GM21576 (cell line): ENCODE measurements at regions not wholly inside any gene's neighbourhood (a gene's known extent, or its start where the extent isn't known, plus 50 kb on each side); places are given as distances from the start of the nearest gene placed in this dataset.

Experiments
- ATAC-seq: cut with Tn5 transposase; IDR thresholded peaks from one replicate; pipeline ENCODE4 v1.9.1; 2021; ENCODE audit warnings: mild to moderate bottlenecking, moderate library complexity; ENCODE audit not compliant: unreplicated experiment

DNA sequence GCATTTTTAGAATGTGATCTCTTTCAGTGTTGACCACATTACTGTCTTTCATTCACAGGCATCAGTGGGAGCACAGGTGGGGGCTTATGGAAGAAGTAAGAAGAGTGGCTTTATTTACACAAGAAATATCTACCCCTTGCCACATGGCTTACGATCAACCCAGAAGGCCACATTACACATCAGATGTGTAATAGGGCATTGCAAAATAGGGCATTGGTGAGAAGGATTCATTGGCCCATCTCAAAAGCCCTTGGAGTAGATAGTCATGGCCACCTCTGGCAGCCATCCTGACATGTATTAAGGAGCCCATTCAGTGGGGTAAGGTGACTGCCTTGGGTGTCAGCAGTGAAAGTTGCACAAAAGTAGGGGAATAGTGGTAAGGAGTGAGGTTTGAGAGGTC, 97.5 kb downstream of the MAFB start:
- ATAC-seq: no peak

DNA sequence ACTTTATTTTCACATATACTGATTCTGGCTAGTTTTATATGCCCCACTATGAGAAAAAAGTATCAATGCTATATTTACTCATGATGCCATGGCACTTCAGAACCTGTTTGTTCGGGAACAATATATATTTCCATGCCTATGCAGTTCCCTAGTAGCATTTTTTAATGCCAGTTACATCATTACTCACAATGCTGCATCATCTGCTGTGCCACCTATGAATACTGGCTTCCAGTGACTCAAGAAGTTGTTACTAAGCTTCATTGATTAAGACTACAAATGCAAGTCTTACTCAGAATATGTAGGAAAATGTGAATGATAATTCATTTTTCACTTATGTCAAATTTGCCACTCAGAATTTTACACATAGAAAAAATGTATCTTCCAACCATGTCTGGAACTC, 97.9 kb downstream of the MAFB start:
- no peak for ATAC-seq

DNA sequence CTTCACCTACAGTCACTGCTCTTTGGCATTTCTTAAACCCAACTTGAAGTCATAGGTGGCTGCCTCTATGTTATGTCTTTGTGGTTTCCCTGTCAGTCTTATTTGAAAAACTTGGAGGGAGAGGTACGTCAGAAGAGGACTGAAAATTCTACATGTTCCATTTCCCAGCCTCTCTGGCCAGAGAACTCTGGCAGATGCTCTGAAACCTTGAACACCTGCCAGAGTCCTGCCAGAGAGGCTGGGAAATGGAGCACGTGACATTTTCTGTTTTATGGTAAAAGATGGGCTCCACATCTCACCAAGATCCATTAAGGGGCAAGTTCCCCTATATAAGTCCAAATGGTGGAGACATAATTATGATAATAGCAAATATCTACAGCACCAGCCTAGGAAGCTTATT, 99.5 kb downstream of the MAFB start:
- ATAC-seq: no peak

DNA sequence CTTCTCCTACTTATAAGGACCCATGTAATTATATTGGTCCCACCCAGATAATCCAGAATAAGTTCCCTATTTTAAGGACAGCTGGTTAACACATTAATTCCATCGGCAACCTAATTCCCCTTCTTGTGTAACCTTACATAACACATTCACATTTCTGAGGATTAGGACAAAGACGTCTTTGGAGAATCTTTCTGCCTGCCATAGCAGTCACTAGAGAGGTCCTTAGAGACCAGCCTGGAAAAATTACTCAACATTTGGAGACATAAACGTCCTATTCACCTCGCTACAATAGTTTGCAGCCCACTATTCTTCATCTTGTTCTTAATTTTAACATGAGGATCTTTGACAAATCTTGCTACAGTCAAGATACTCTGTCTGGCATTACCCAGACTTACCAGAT, 100.1 kb downstream of the MAFB start:
- ATAC-seq: no peak

DNA sequence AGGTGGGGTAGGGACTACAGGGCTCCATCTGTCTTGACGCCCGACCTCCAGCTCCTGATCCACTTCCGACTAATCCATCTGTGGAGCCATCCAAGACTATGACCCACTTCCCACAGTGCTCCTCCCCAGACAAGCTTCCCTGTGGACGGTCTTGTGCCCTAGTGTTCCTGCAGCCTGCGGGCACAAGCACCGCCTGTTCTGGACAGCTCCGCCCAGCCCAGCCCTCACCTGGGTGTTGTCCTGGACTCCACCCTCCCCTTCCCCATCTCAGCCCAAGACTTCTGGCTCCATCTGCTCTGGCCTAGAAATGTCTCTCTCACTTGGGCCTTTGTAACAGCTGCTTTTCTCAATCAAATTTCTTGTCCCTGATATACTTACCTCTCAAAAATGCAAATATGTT, 102.0 kb downstream of the MAFB start:
- no peak for ATAC-seq

DNA sequence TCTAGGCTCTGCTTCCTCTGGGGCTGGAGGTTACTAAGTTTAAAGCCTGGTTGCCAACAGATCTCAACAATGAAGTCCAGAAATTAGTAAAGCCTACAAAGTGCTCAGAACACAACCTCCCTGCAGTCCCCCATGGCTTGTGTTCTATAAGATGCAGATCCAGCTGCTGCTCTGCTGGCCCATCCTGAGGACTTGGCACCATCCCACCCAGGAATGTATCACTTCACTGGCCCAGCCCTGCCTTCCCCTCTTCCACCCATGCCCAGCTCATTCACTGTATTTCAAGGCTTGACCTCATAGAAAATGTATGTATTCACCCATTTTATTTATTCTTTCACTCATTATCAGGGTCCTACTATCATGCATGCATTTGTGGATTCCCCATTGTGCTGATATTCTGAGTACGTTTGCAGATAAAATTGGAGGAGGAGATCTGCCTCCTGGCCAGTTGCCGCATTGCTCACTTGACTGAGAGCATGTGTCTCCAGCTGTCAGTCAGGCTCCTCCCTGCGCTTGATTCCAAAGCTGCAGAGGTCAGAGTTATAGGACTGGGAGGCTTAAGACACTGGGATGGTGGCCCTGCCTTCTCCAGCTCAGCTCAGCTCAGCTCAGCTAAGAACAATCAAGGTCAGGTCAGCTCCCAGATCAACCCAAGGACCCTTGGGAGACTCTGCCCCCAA, 104.8 kb downstream of the MAFB start:
- ATAC-seq: no peak

DNA sequence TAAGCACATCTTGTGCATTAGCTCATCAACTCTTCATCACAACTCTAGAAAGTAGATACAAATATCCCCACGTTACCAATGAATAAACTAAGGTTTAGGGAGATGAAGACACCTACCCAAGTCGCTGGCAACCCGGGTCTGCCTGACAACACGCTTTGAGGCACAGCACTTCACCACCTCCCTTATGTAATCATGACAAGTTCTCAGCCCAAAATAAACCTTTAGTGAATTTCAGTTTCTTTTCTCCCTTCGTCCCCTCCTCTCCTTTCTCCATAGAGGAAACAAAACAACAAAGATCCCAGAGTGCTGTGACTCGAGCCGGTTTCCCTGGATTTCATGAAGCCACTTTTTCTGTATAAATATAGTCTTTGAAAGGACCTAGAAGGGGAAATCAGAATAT, 105.4 kb downstream of the MAFB start:
- no peak for ATAC-seq

DNA sequence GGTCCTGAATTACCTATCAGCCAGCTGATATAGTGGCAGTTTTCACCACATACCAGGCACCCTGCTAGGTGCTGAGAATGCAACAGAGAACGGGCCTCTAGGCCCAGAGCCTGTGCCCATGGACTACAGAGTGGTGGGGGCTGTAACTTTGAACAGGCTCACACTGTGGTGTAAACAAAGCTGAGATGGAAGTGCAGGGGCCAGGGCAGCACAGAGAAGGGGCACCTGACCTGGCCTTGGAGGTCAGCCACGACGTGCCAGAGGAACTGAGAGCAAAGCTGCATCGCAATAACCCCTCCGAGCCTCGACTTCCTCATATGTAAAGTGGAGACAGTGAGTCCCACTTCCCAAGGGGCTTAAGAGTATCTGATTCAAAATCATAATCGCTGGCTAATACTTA, 105.8 kb downstream of the MAFB start:
- no peak for ATAC-seq

DNA sequence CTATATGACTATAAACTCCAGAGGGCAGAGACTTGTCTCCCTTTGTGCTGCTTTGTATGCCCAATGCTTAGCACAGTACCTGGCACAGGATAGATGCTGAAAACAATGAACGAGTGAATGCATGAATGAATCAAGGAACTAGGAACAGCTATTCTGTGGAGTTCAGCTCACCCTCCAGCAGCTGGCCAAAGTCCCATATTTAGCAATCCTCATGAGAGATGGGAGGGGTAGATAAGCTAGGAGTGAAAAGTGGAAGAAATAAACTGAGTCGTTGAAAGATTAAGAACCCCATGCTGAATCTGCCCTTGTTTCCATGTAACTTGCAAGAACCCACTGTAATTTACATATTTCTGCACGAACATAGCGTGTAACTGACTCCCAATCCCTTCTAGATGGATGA, 106.5 kb downstream of the MAFB start:
- ATAC-seq: no peak

DNA sequence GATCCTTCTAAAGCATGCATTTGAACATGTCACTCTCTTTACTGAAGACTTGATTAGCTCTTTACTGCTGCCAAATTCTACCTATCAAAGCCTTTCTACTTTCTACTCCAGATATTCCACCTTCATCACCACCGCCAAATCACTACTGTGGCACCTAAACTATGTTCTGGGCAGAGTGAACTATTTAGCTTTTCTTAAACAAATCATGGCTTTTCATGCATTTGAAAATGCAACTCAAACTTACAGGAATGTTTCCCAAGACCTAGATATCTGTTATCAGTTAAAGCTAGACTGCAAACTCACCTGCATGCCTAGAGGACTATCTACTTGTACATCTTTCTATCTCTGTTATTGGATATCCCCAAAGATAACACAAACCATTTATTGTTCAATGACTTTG, 109.3 kb downstream of the MAFB start:
- ATAC-seq: no peak

DNA sequence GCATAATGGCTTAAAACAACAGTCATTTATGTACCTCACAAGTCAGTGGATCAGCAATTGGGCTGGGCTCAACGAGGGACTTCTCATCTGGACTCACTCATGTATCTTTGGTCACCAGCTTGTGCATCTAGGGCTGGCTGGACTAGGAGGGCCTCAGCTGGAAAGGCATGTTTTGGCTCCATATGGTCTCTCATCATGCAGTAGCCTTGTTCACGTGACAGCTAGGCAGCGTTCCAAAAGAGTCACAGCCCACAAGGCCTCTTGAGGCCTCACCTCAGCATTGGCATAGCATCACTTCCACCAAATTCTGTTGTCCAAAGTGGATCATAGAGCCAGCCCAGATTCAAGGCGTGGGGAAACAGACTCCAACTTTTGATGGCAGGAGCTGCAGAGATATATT, 110.1 kb downstream of the MAFB start:
- no peak for ATAC-seq

DNA sequence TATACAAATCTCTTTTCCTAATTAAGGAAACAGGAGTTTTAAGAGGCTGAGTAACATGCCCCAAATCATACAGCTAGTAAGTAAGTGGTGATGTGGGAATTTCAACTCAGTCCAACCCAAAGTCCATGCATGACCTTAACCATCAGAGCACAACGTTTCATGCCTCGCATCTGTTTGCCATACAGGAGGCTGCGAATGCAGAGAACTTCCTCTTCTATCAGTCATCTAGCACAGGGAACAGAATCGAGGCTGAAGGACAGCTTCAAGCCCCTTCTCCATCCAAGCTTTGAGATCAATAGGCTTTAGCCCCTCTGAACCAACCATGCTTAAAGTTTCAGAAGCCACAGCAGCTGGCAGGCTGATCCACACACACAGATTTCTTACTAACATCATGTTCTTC, 113.2 kb downstream of the MAFB start:
- ATAC-seq: no peak

DNA sequence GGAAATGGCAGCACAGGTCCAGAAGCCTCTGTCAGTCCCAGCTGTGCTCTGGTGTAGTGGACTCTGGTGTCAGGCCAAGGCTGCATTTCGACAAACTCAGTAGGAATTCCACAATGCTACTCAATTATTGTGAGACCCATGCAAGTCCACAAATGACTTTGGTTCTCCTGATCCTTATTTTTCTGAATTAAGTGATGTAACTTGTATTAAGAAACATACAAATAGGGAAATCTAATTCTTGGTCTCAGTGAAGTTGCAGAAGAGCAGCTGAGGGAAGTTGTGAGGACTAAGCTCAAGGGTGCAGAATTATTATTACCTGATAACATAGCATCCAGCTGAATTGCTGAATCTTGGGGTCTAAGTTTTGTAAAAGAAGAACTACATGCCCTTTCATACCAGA, 116.8 kb downstream of the MAFB start:
- ATAC-seq: no peak

DNA sequence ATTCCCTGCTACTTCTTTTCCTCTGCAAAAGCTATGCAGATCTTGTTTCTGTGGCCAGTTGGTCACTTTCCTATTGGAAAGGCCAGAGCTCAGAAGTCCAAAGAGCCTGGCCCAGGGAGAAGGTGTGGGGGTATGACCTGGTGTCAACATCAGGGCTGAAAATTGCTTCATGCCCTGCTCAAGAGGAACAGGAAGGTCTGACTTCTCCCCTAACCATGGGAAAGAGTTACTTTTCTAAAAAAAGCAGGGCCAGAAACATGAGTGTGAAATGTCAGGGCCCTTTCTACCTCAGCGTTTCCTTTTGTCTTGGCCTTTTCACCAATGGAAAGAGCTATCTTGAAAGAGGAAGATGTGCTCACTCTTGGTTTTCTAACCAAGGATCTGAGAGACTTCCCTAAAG, 117.4 kb downstream of the MAFB start:
- no peak for ATAC-seq

DNA sequence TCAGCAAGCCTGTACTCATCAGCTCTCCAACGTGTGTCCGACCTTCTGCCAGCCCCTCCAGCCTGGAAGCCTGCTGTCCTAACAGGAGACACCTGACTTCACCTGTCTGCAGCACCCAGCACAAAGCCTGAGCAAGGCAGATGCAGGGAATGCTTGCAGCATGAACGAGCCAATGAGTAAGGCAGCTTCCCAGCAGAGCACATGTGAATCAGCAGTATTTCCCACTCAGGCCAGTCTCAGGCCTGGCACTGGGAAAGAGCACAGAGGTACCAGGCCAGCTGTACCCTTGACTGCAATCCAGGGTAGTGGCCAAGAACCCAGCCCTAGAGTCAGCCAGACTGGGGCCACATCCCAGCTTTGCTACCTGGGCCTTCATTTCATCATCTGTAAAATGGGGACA, 120.8 kb downstream of the MAFB start:
- ATAC-seq: no peak

DNA sequence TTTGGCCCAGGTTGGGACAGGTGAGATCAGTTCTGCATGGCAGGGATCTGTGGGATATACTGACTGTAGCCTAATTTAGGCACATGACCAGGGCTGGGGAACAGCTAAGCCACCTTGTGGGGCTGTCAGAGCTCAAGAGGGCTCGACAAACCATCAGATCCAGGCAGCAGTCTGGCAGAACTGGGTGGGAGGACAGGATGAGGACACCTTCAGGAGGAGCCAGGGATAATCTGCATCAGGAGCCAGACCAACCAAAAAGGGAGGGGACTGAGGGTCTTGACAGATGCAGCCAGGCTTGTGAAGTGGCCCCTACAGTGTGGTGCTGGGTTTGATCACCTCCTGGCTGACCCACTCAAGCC, 123.4 kb downstream of the MAFB start:
- no peak for ATAC-seq

DNA sequence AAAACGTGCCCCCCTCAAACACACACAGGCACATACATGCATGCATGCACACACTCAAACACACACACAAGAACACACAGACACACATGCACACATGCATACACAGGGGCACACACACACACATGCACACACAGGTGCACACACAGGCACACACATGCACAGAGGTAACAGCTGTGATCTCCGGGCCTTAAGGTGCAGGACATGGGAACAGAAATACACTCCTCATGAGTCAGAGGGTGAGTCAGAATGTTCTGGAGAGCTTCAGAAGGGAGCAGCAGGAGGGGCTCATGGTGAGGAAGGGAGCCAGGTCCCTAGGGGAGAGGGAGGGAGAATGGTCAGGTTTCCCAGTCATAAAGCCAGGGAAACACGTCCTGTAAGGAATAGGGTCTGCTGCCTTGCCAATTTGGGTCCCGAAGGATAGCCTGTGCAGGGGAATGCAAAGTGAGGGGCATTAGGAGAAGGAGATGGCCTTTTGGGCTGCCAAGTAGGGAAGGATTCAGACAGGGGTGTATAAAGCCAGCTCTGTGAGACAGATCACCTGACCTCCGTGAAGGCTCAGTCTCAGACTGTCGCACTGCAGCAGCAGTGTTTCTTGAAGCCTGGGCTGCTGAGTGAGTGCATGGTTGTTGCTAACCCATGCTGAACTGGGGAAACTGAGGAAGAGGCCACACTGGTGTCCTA, 123.9 kb downstream of the MAFB start:
- ATAC-seq: no peak

DNA sequence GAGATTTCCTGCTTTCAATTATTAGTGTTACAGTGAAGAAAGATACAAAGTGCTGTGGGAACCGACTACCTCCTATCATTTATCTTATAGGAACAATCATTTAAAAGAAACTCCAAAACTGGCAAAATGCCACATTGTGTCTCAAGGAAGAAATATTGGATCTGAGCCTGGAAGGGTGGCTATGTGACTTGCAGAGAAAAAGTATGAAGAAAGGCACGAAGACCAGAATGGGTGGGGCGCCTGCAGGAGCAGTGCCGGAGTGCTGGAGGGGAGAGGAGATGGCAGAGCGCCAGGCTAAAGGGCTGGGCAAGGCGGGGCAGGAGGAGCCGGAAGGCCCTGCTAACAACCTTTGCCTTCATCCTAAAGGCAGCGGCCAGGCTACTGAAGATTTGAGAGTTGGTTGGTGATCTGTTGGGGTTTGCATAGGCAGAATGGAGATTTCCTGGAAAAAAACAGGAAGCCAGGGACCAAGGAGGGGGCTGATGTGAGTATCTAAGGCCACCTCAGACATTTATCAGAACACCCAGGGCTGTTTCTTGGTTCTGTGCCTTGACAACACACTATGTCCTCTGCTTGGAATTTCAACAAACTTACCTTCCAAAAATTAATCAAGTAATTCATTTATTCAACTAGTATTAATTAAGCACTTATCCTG, 125.6 kb downstream of the MAFB start:
- ATAC-seq: no peak

DNA sequence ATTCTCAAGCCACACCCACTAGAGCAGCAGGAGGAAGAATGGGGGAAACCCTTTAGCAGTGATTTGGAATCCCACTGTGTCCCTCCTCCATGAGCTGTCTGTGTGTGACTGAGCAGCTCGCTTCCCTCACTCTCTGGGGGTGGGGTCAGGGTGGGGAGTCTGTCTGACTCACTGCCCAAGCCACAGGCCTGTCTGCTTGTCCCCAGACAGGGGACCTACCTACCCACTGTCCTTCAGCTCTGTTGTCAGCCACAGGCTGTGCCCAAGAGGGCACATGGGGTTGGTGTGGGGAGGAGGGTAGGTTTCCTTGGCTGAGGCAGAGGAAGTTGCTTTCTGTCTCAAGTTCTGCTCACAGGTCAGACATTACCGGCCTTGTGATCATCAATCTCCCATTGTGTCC, 127.0 kb downstream of the MAFB start:
- no peak for ATAC-seq

DNA sequence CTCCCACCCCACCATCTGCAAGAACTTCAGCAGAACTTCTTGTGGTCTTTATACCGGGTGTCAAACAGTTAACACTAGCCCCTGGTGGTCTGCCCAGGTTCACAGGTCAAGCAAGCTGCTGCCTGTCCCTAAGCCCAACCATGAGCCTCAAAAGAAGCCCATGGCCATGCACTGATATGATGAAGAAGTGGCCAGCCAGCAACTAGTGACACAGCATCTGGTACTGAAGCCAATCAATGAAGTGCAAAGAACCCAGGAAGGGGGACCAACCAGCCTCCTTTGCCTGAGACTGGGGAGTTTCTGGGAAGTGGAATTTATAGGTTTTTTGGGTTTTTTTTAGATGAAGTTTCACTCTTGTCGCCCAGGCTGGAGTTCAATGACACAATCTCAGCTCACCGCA, 127.8 kb downstream of the MAFB start:
- ATAC-seq: no peak

DNA sequence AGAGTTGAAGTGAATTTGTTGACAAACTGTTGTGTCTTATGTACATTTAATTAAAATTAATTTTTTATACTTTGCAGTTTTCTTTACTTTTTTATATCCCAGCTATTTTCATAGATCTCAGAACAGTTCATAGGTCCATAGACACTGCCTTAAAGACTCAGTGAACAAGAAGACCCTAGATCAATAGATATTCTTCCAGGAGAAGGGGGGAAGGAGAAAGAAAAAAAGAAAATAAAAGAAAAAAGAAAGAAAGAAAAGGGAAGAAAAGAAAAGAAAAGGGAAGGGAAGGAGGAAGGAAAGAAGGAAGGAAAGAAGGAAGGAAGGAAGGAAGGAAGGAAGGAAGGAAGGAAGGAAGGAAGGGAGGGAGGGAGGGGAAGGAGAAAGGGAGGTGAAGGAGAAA, 130.8 kb downstream of the MAFB start:
- ATAC-seq: no peak

DNA sequence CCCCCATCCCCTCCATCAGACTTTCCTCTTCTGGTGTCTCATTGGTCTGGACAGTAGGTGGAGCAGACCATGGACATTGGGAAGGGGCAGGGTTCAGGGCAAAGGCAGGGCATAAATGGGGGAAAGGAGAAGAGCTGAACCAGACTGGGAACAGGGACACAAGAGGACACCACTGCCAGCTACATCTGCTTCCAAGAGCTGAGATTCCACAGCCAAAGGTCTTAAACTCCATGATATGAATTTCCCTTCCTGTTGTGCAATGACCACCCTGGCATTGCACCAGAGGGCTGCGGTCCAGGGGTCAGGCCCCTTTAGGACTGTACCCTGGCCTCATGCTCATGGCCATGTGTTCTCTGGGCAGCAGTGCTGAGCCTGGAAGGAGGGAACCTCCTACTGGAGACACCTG, 137.9 kb downstream of the MAFB start:
- no peak for ATAC-seq
